A549 (cell line): ENCODE measurements at regions not wholly inside any gene's neighbourhood (a gene's known extent, or its start where the extent isn't known, plus 50 kb on each side); places are given as distances from the start of the nearest gene placed in this dataset.
A peak's percentile ranks its signal among the peaks of the same experiment; 100 is the strongest.

Experiments
- ATAC-seq, 2 experiments: fragments of 200-7000 bp in 1 of 2; fragments of >200 bp in 1 of 2; cut with Nextera tagmentation in 1 of 2; cut with Tn5 transposase in 1 of 2; 3 replicates each; pipeline versions ENCODE4 v1.8.0 to v1.9.1; 2018 to 2020; ENCODE audit warnings: mild to moderate bottlenecking in 1 of 2, moderate library complexity in 1 of 2
- CTCF ChIA-PET: fragments of 300-600 bp; sonication (Branson Sonifier 250); formaldehyde crosslinking; extraction: SDS; loops from one replicate; lab custom pipeline; 2021; ENCODE audit warnings: antibody characterized with exemption, inconsistent platforms; lab: Yijun Ruan, JAX
- POLR2A ChIA-PET: fragments of 350-600 bp; formaldehyde crosslinking; extraction: SDS; loops from one replicate; lab custom pipeline; 2021; ENCODE audit warnings: antibody characterized with exemption, inconsistent platforms; lab: Yijun Ruan, JAX
- DNase-seq, 2 experiments: peaks; one replicate each; pipeline versions ENCODE4 v3.0.0 to v3.0.0-alpha.2; 2011 to 2016; ENCODE audit warnings: low read depth in 1 of 2, low spot score in 1 of 2
- FAIRE-seq: peaks from 2 replicates; lab custom pipeline; 2011; peaks lifted over from hg19 to GRCh38; lab: Jason Lieb, UNC
- H3K27ac ChIP-seq, 2 experiments: fragments of >200 bp; sonication (Bioruptor Twin); formaldehyde crosslinking; 3 replicates each; pipeline ENCODE4 v1.5.1; 2016 to 2017
- H3K4me1 ChIP-seq: fragments of >200 bp; sonication (Bioruptor Twin); formaldehyde crosslinking; 3 replicates; pipeline ENCODE4 v1.6.1; 2016
- H3K4me2 ChIP-seq: fragments of >200 bp; sonication (Bioruptor Twin); formaldehyde crosslinking; 3 replicates; pipeline ENCODE4 v1.6.1; 2016
- H3K4me3 ChIP-seq: fragments of >200 bp; sonication (Bioruptor Twin); formaldehyde crosslinking; 3 replicates; pipeline ENCODE4 v1.5.1; 2016
- H3K9me3 ChIP-seq: fragments of >200 bp; sonication (Bioruptor Twin); formaldehyde crosslinking; 3 replicates; pipeline ENCODE4 v1.6.1; 2016
- BHLHE40 ChIP-seq: IDR thresholded peaks from 2 replicates; pipeline ENCODE4 v1.6.1; 2012; ENCODE audit warnings: low read depth, low read length, inconsistent platforms
- CBX2 ChIP-seq: fragments of 200-600 bp; sonication (generic); IDR thresholded peaks from 2 replicates; pipeline ENCODE4 v1.6.1; 2016; ENCODE audit warnings: low read depth, mild to moderate bottlenecking, borderline replicate concordance
- CEBPB ChIP-seq, 2 experiments: fragments of >200 bp in 1 of 2; sonication (Bioruptor Twin) in 1 of 2; formaldehyde crosslinking in 1 of 2; IDR thresholded peaks; 2 replicates each; pipeline ENCODE4 v1.6.1; 2012 to 2016
- CTCF ChIP-seq: fragments of >200 bp; sonication (Bioruptor Twin); formaldehyde crosslinking; IDR thresholded peaks from 3 replicates; pipeline ENCODE4 v1.5.1; 2016
- EP300 ChIP-seq, 2 experiments: fragments of >200 bp; sonication (Bioruptor Twin); formaldehyde crosslinking; IDR thresholded peaks; 2 replicates in 1 of 2; 3 replicates in 1 of 2; pipeline ENCODE4 v1.6.1; 2016 to 2017
- ESRRA ChIP-seq: fragments of 150-350 bp; IDR thresholded peaks from 2 replicates; pipeline ENCODE4 v1.6.1; 2014; ENCODE audit warnings: mild to moderate bottlenecking, low read length, borderline replicate concordance
- FOSL2 ChIP-seq, 2 experiments: fragments of 450-650 bp in 1 of 2; fragments of >200 bp in 1 of 2; sonication (Bioruptor Twin) in 1 of 2; formaldehyde crosslinking; IDR thresholded peaks; 2 replicates each; pipeline versions ENCODE4 v1.5.0 to v1.6.1; 2016 to 2020; ENCODE audit warnings: mild to moderate bottlenecking in 1 of 2, moderate library complexity in 1 of 2
- FOXS1 ChIP-seq: fragments of 250-450 bp; sonication (Bioruptor Pico); IDR thresholded peaks from 2 replicates; pipeline ENCODE4 v1.5.0; 2020; ENCODE audit warnings: mild to moderate bottlenecking, moderate library complexity
- HES2 ChIP-seq: fragments of >200 bp; sonication (Bioruptor Twin); formaldehyde crosslinking; IDR thresholded peaks from 2 replicates; pipeline ENCODE4 v1.6.1; 2016
- HEYL ChIP-seq: fragments of 250-450 bp; sonication (Bioruptor Pico); IDR thresholded peaks from 2 replicates; pipeline ENCODE4 v1.8.0; 2021; ENCODE audit warnings: mild to moderate bottlenecking, moderate library complexity
- HOXA7 ChIP-seq: fragments of 250-450 bp; sonication (Bioruptor Pico); IDR thresholded peaks from 2 replicates; pipeline ENCODE4 v1.5.0; 2020; ENCODE audit warnings: mild to moderate bottlenecking, moderate library complexity
- JUN ChIP-seq, 2 experiments: fragments of >200 bp; sonication (Bioruptor Twin); formaldehyde crosslinking; IDR thresholded peaks; 2 replicates in 1 of 2; 3 replicates in 1 of 2; pipeline ENCODE4 v1.6.1; 2016 to 2017
- JUNB ChIP-seq: fragments of >200 bp; sonication (Bioruptor Twin); formaldehyde crosslinking; IDR thresholded peaks from 2 replicates; pipeline ENCODE4 v1.6.1; 2016
- KDM1A ChIP-seq: fragments of 200-600 bp; sonication (generic); IDR thresholded peaks from 2 replicates; pipeline ENCODE4 v1.6.1; 2016; ENCODE audit warnings: low read depth, mild to moderate bottlenecking
- KDM5A ChIP-seq: fragments of 200-600 bp; sonication (generic); IDR thresholded peaks from 2 replicates; pipeline ENCODE4 v1.6.1; 2016; ENCODE audit warnings: antibody characterized with exemption, mild to moderate bottlenecking
- MAZ ChIP-seq: fragments of 150-350 bp; IDR thresholded peaks from 2 replicates; pipeline ENCODE4 v1.6.1; 2014; ENCODE audit warnings: antibody characterized with exemption, low read depth, low read length, borderline replicate concordance
- MYC ChIP-seq: IDR thresholded peaks from 2 replicates; pipeline ENCODE4 v1.6.1; 2012; ENCODE audit warnings: mild to moderate bottlenecking, inconsistent platforms, low read length, improper control_type of control experiment, borderline replicate concordance
- NFE2L2 ChIP-seq: fragments of 150-350 bp; conservative IDR thresholded peaks from 2 replicates; pipeline ENCODE4 v1.6.1; 2014; ENCODE audit warnings: low read length
- SREBF2 ChIP-seq: fragments of 450-650 bp; IDR thresholded peaks from 2 replicates; pipeline ENCODE4 v1.6.1; 2014; ENCODE audit warnings: mild to moderate bottlenecking, moderate library complexity
- ZFP36 ChIP-seq: fragments of 450-650 bp; IDR thresholded peaks from 2 replicates; pipeline ENCODE4 v1.6.1; 2014; ENCODE audit warnings: borderline replicate concordance; ENCODE audit not compliant: partially characterized antibody
- ZNF302 ChIP-seq: fragments of 250-450 bp; sonication (Bioruptor Pico); IDR thresholded peaks from 2 replicates; pipeline ENCODE4 v1.9.0; 2021; ENCODE audit warnings: inconsistent platforms, mild to moderate bottlenecking, moderate library complexity
- ZSCAN20 ChIP-seq: fragments of 250-450 bp; sonication (Bioruptor Pico); IDR thresholded peaks from 2 replicates; pipeline ENCODE4 v1.8.0; 2022; ENCODE audit warnings: mild to moderate bottlenecking, moderate library complexity
- WGBS: methylation state at CpG from one replicate; pipeline ENCODE4 v1.1.6; 2017; ENCODE audit errors: missing lambda C conversion rate; 5-methylcytosine and 5-hydroxymethylcytosine counted together
- TF ChIP-seq, protein P1 (sequence below): fragments of 200-600 bp; sonication (generic); IDR thresholded peaks from 2 replicates; pipeline ENCODE4 v1.6.1; 2016; ENCODE audit warnings: antibody characterized with exemption, mild to moderate bottlenecking, moderate library complexity
- TF ChIP-seq, protein P2 (sequence below): fragments of 250-450 bp; sonication (Bioruptor Pico); IDR thresholded peaks from 2 replicates; pipeline ENCODE4 v1.5.0; 2021; ENCODE audit warnings: mild to moderate bottlenecking, moderate library complexity, borderline replicate concordance

GRCh38 chr12:25348593-25348895, 97.8 kb upstream of the KRAS start:
- 43% methylated on average over 1 of the region's 1 CpG for WGBS
- Histone ChIP-seq H3K4me1 (peaks cover 13% of the 10 kb centered on the region; the same call in 2 of the 3 replicates), H3K9me3 (no peaks in the 10 kb centered on the region), H3K4me3 (no peak overlapping the region), H3K4me2 (no peak overlapping the region), H3K27ac (peak overlapping the region in 1 of 2 experiments; percentile 25; a peak in 1 of 6 replicates)
- ATAC-seq, result no peak
- no peak for TF ChIP-seq BHLHE40
- no peak for TF ChIP-seq FOSL2 (IDR thresholded peaks at IDR 0.05)
- no peak for TF ChIP-seq FOSL2 (CRISPR knock-in tag; IDR thresholded peaks at IDR 0.05)
- TF ChIP-seq SREBF2, result no peak
- TF ChIP-seq ESRRA, result no peak
- no peak for TF ChIP-seq CTCF
- TF ChIP-seq KDM5A, result no peak
- ChIA-PET CTCF (interaction anchor here (0.5 kb wide), 1 partner anchor 616 kb away, joined by 3 read pairs; no protein-coding TSS in a partner anchor), POLR2A (interaction anchor here (1.2 kb wide), 1 partner anchor 98 kb away, joined by 3 read pairs; the partner anchor contains the start of gene KRAS)
- no peak for FAIRE-seq
- no peak for DNase-seq

- no peak overlapping the region for H3K4me3 ChIP-seq
- peaks cover 13% of the 10 kb centered on the region; the same call in 2 of the 3 replicates for H3K4me1 ChIP-seq
- peak overlapping the region; percentile 25 to 57; a peak in 3 of 6 replicates for H3K27ac ChIP-seq
- ATAC-seq (peak; percentile 70 to 82), DNase-seq (peak in 1 of 2 experiments; percentile 75), FAIRE-seq (peak; percentile 76)
- WGBS, result 5% methylated on average over 4 of the region's 4 CpGs
- no peaks in the 10 kb centered on the region for H3K9me3 ChIP-seq
- ChIA-PET POLR2A (interaction anchor here (1.2 kb wide), 2 partner anchors 39 to 97 kb away, joined by 3 to 4 read pairs; partner anchors contain the start of gene KRAS), CTCF (interaction anchor here (0.5 to 0.9 kb wide), 2 partner anchors 40 to 617 kb away, joined by 3 read pairs; no protein-coding TSS in a partner anchor)
- peak overlapping the region; percentile 29; the same call in 1 of the 3 replicates for H3K4me2 ChIP-seq
- TF ChIP-seq KDM5A (no peak), ZFP36 (no peak), MYC (no peak), BHLHE40 (no peak), MAZ (no peak), JUN (IDR thresholded peaks at IDR 0.05) (0 out of 5 replicates have a peak, but pooled peaks of 1 of the 2 experiments have one; percentile 17), HEYL (no peak), EP300 (IDR thresholded peaks at IDR 0.05) (peak in 1 of 2 experiments; percentile 76; a peak in 2 of 5 replicates), ZSCAN20 (CRISPR knock-in tag) (no peak), CEBPB (IDR thresholded peaks at IDR 0.05) (peak; percentile 9 to 75; a peak in 2 of 4 replicates), CTCF (no peak), HES2 (peak; percentile 51; the same call in 1 of the 2 replicates), NFE2L2 (no peak), JUNB (no peak), HOXA7 (no peak), KDM1A (no peak), CBX2 (no peak), ZNF302 (CRISPR knock-in tag) (no peak), FOXS1 (no peak)
- TF ChIP-seq, protein P1, sequence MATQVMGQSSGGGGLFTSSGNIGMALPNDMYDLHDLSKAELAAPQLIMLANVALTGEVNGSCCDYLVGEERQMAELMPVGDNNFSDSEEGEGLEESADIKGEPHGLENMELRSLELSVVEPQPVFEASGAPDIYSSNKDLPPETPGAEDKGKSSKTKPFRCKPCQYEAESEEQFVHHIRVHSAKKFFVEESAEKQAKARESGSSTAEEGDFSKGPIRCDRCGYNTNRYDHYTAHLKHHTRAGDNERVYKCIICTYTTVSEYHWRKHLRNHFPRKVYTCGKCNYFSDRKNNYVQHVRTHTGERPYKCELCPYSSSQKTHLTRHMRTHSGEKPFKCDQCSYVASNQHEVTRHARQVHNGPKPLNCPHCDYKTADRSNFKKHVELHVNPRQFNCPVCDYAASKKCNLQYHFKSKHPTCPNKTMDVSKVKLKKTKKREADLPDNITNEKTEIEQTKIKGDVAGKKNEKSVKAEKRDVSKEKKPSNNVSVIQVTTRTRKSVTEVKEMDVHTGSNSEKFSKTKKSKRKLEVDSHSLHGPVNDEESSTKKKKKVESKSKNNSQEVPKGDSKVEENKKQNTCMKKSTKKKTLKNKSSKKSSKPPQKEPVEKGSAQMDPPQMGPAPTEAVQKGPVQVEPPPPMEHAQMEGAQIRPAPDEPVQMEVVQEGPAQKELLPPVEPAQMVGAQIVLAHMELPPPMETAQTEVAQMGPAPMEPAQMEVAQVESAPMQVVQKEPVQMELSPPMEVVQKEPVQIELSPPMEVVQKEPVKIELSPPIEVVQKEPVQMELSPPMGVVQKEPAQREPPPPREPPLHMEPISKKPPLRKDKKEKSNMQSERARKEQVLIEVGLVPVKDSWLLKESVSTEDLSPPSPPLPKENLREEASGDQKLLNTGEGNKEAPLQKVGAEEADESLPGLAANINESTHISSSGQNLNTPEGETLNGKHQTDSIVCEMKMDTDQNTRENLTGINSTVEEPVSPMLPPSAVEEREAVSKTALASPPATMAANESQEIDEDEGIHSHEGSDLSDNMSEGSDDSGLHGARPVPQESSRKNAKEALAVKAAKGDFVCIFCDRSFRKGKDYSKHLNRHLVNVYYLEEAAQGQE, result no peak
- TF ChIP-seq, protein P2, sequence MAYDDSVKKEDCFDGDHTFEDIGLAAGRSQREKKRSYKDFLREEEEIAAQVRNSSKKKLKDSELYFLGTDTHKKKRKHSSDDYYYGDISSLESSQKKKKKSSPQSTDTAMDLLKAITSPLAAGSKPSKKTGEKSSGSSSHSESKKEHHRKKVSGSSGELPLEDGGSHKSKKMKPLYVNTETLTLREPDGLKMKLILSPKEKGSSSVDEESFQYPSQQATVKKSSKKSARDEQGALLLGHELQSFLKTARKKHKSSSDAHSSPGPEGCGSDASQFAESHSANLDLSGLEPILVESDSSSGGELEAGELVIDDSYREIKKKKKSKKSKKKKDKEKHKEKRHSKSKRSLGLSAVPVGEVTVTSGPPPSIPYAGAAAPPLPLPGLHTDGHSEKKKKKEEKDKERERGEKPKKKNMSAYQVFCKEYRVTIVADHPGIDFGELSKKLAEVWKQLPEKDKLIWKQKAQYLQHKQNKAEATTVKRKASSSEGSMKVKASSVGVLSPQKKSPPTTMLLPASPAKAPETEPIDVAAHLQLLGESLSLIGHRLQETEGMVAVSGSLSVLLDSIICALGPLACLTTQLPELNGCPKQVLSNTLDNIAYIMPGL (CRISPR knock-in tag), result no peak
These were observed 97.2 kb upstream of the KRAS start for GRCh38 chr12:25347716-25348592.
